HUES64 (cell line): ENCODE measurements at regions not wholly inside any gene's neighbourhood (a gene's known extent, or its start where the extent isn't known, plus 50 kb on each side); places are given as distances from the start of the nearest gene placed in this dataset.

Experiments
- H3K27ac ChIP-seq: 2 replicates; pipeline ENCODE4 v1.7.0; 2013; ENCODE audit warnings: low read depth, low read length, inconsistent platforms
- H3K27me3 ChIP-seq: 2 replicates; pipeline ENCODE4 v1.6.1; 2013; ENCODE audit warnings: mild to moderate bottlenecking, low read length; ENCODE audit not compliant: insufficient read depth
- H3K36me3 ChIP-seq: 2 replicates; pipeline ENCODE4 v1.6.1; 2013; ENCODE audit warnings: mild to moderate bottlenecking, low read length; ENCODE audit not compliant: insufficient read depth
- H3K4me1 ChIP-seq: 2 replicates; pipeline ENCODE4 v1.6.1; 2013; ENCODE audit warnings: mild to moderate bottlenecking, low read length, moderate library complexity; ENCODE audit not compliant: insufficient read depth
- H3K4me3 ChIP-seq: 2 replicates; pipeline ENCODE4 v1.5.1; 2013; ENCODE audit warnings: mild to moderate bottlenecking, low read length, moderate library complexity
- H3K9ac ChIP-seq: 2 replicates; pipeline ENCODE4 v1.6.1; 2013; ENCODE audit warnings: mild to moderate bottlenecking, low read depth, low read length
- H3K9me3 ChIP-seq: 2 replicates; pipeline ENCODE4 v1.6.1; 2013; ENCODE audit warnings: low read depth, low read length; ENCODE audit not compliant: insufficient read depth
- WGBS: fragments of 150-250, 120-280 bp; methylation state at CpG from one replicate; pipeline ENCODE4 v1.1.7; 2013; ENCODE audit warnings: missing lambda C conversion rate; 5-methylcytosine and 5-hydroxymethylcytosine counted together

GRCh38 chr10:31124852-31125251 is 93.2 kb upstream of the ZNF438 start:
- Histone ChIP-seq H3K4me1 (peaks cover 6% of the 10 kb centered on the region), H3K4me3 (no peak overlapping the region), H3K27me3 (no peaks in the 10 kb centered on the region), H3K9me3 (no peaks in the 10 kb centered on the region), H3K36me3 (no peaks in the 10 kb centered on the region), H3K9ac (no peak overlapping the region), H3K27ac (no peak overlapping the region)
- WGBS = 89% methylated on average over 5 of the region's 5 CpGs

GRCh38 chr10:31125789-31126188 is 94.1 kb upstream of the ZNF438 start:
- H3K27ac ChIP-seq = no peak overlapping the region
- H3K4me3 ChIP-seq = no peak overlapping the region
- no peak overlapping the region for H3K9ac ChIP-seq
- H3K9me3 ChIP-seq = no peaks in the 10 kb centered on the region
- no peaks in the 10 kb centered on the region for H3K27me3 ChIP-seq
- peaks cover 6% of the 10 kb centered on the region for H3K4me1 ChIP-seq
- no peaks in the 10 kb centered on the region for H3K36me3 ChIP-seq

- Histone ChIP-seq H3K9me3 (no peaks in the 10 kb centered on the region), H3K27me3 (no peaks in the 10 kb centered on the region), H3K9ac (no peak overlapping the region), H3K4me3 (no peak overlapping the region), H3K36me3 (no peaks in the 10 kb centered on the region), H3K27ac (no peak overlapping the region), H3K4me1 (peaks cover 6% of the 10 kb centered on the region)
- 98% methylated on average over 2 of the region's 2 CpGs for WGBS
Measured at GRCh38 chr10:31126593-31126992, 94.9 kb upstream of the ZNF438 start.

GRCh38 chr10:31128536-31128935 is 96.9 kb upstream of the ZNF438 start:
- no peak overlapping the region for H3K27ac ChIP-seq
- peaks cover 16% of the 10 kb centered on the region for H3K4me1 ChIP-seq
- no peaks in the 10 kb centered on the region for H3K36me3 ChIP-seq
- no peak overlapping the region for H3K9ac ChIP-seq
- no peaks in the 10 kb centered on the region for H3K9me3 ChIP-seq
- no peak overlapping the region for H3K4me3 ChIP-seq
- no peaks in the 10 kb centered on the region; the same call in 1 of the 2 replicates for H3K27me3 ChIP-seq
- 100% methylated on average over 2 of the region's 2 CpGs for WGBS

GRCh38 chr10:31129271-31129670 is 97.6 kb upstream of the ZNF438 start:
- Histone ChIP-seq H3K27ac (no peak overlapping the region), H3K4me3 (no peak overlapping the region), H3K9me3 (no peaks in the 10 kb centered on the region), H3K36me3 (no peaks in the 10 kb centered on the region), H3K27me3 (no peaks in the 10 kb centered on the region; the same call in 1 of the 2 replicates), H3K4me1 (peaks cover 17% of the 10 kb centered on the region), H3K9ac (peak overlapping the region; percentile 15; the same call in 1 of the 2 replicates)
- 55% methylated on average over 2 of the region's 2 CpGs for WGBS

GRCh38 chr10:31129880-31130405 is 98.3 kb upstream of the ZNF438 start:
- Histone ChIP-seq H3K9me3 (no peaks in the 10 kb centered on the region), H3K9ac (no peak overlapping the region), H3K4me3 (no peak overlapping the region), H3K27ac (no peak overlapping the region), H3K27me3 (no peaks in the 10 kb centered on the region; the same call in 1 of the 2 replicates), H3K36me3 (no peaks in the 10 kb centered on the region), H3K4me1 (peaks cover 24% of the 10 kb centered on the region)
- 93% methylated on average over 6 of the region's 6 CpGs for WGBS

GRCh38 chr10:31130406-31130805 is 98.7 kb upstream of the ZNF438 start:
- H3K27me3 ChIP-seq = no peaks in the 10 kb centered on the region; the same call in 1 of the 2 replicates
- no peak overlapping the region for H3K27ac ChIP-seq
- no peaks in the 10 kb centered on the region for H3K36me3 ChIP-seq
- H3K4me3 ChIP-seq = no peak overlapping the region
- H3K9ac ChIP-seq = no peak overlapping the region
- H3K4me1 ChIP-seq = peaks cover 29% of the 10 kb centered on the region
- no CpG with 5 or more reads among the region's 1 CpG for WGBS
- H3K9me3 ChIP-seq = no peaks in the 10 kb centered on the region

GRCh38 chr10:31131251-31131650 is 99.6 kb upstream of the ZNF438 start:
- Histone ChIP-seq H3K9ac (no peak overlapping the region), H3K27ac (no peak overlapping the region), H3K4me1 (peaks cover 29% of the 10 kb centered on the region), H3K4me3 (no peak overlapping the region), H3K27me3 (no peaks in the 10 kb centered on the region; the same call in 1 of the 2 replicates), H3K36me3 (no peaks in the 10 kb centered on the region), H3K9me3 (no peaks in the 10 kb centered on the region)
- 96% methylated on average over 2 of the region's 2 CpGs for WGBS

- Histone ChIP-seq H3K4me3 (no peak overlapping the region), H3K4me1 (peaks cover 29% of the 10 kb centered on the region), H3K9me3 (no peaks in the 10 kb centered on the region), H3K36me3 (no peaks in the 10 kb centered on the region), H3K27me3 (no peaks in the 10 kb centered on the region; the same call in 1 of the 2 replicates), H3K9ac (no peak overlapping the region), H3K27ac (no peak overlapping the region)
- 96% methylated on average over 6 of the region's 6 CpGs for WGBS
Measured at GRCh38 chr10:31132681-31133244, 101.1 kb upstream of the ZNF438 start.

- H3K4me1 ChIP-seq = peaks cover 29% of the 10 kb centered on the region
- H3K4me3 ChIP-seq = peak overlapping the region; percentile 50
- peak overlapping the region; percentile 27; the same call in 1 of the 2 replicates for H3K9ac ChIP-seq
- peak overlapping the region; percentile 97; the same call in 1 of the 2 replicates for H3K27ac ChIP-seq
- 33% methylated on average over 17 of the region's 17 CpGs for WGBS
- no peaks in the 10 kb centered on the region for H3K36me3 ChIP-seq
- H3K9me3 ChIP-seq = no peaks in the 10 kb centered on the region
- no peaks in the 10 kb centered on the region; the same call in 1 of the 2 replicates for H3K27me3 ChIP-seq
Measured at GRCh38 chr10:31133251-31133791, 101.7 kb upstream of the ZNF438 start.

GRCh38 chr10:31133792-31134310 is 102.2 kb upstream of the ZNF438 start:
- peak overlapping the region; percentile 50 for H3K4me3 ChIP-seq
- H3K9me3 ChIP-seq = no peaks in the 10 kb centered on the region
- H3K27me3 ChIP-seq = no peaks in the 10 kb centered on the region; the same call in 1 of the 2 replicates
- H3K36me3 ChIP-seq = no peaks in the 10 kb centered on the region
- peaks cover 28% of the 10 kb centered on the region for H3K4me1 ChIP-seq
- peak overlapping the region; percentile 88 for H3K9ac ChIP-seq
- WGBS = 2% methylated on average over 30 of the region's 37 CpGs
- H3K27ac ChIP-seq = peak overlapping the region; percentile 97
